ENCODE measurements at regions not wholly inside any gene's neighbourhood (a gene's known extent, or its start where the extent isn't known, plus 50 kb on each side); places are given as distances from the start of the nearest gene placed in this dataset.

GRCh38 chr17:22303865-22304264, 611.5 kb downstream of the KCNJ18 start:
- TF ChIP-seq CTCF (IDR thresholded peaks at IDR 0.05) = no peak
- no peak for TF ChIP-seq POLR2A (IDR thresholded peaks at IDR 0.05)
- TF ChIP-seq POLR2AphosphoS5 (IDR thresholded peaks at IDR 0.05; ENCODE audit: insufficient read depth in 1 of 2, low read depth in 1 of 2) = no peak

Data from vagina (tissue), 2 donors.